Nephron (organoid): ENCODE measurements at regions not wholly inside any gene's neighbourhood (a gene's known extent, or its start where the extent isn't known, plus 50 kb on each side); places are given as distances from the start of the nearest gene placed in this dataset.

Experiments
- H3K27ac Mint-ChIP-seq, 3 experiments: 2 replicates each; pipeline ENCODE4 v1.8.0; 2020; ENCODE audit warnings: mixed read lengths in 3 of 3, mild to moderate bottlenecking in 2 of 3, moderate library complexity in 1 of 3
- H3K27me3 Mint-ChIP-seq: 2 replicates; pipeline ENCODE4 v1.8.0; 2021; ENCODE audit warnings: low read depth, mild to moderate bottlenecking, moderate library complexity, mixed read lengths
- H3K36me3 Mint-ChIP-seq: 2 replicates; pipeline ENCODE4 v1.8.0; 2020; ENCODE audit warnings: low read depth, mixed read lengths
- H3K4me1 Mint-ChIP-seq: 2 replicates; pipeline ENCODE4 v1.8.0; 2020; ENCODE audit warnings: mixed read lengths
- H3K4me3 Mint-ChIP-seq, 3 experiments: 2 replicates each; pipeline ENCODE4 v1.8.0; 2020; ENCODE audit warnings: mild to moderate bottlenecking in 3 of 3, mixed read lengths in 3 of 3, moderate library complexity in 2 of 3
- H3K9me3 Mint-ChIP-seq: 2 replicates; pipeline ENCODE4 v1.8.0; 2020; ENCODE audit warnings: mixed read lengths
- CTCF ChIP-seq, 3 experiments: fragments of 200-600 bp; sonication (generic); IDR thresholded peaks; one replicate each; pipeline ENCODE4 v1.5.0; 2021; ENCODE audit warnings: antibody characterized with exemption in 3 of 3; ENCODE audit not compliant: unreplicated experiment in 3 of 3

- H3K36me3 Mint-ChIP-seq = no peaks in the 10 kb centered on the region
Observed at GRCh38 chr1:172826096-172826741, 167.3 kb downstream of the FASLG start.

GRCh38 chr1:172827301-172827700 is 168.4 kb downstream of the FASLG start:
- H3K4me3 Mint-ChIP-seq = no peak overlapping the region
- peaks cover 4% of the 10 kb centered on the region for H3K4me1 Mint-ChIP-seq
- no peaks in the 10 kb centered on the region for H3K9me3 Mint-ChIP-seq
- no peak overlapping the region for H3K27ac Mint-ChIP-seq
- no peak for TF ChIP-seq CTCF (IDR thresholded peaks at IDR 0.05; ENCODE audit: unreplicated experiment in 3 of 3)
- H3K27me3 Mint-ChIP-seq = no peaks in the 10 kb centered on the region
- H3K36me3 Mint-ChIP-seq = no peaks in the 10 kb centered on the region

More at GRCh38 chr1:172826096-172826741, 167.3 kb downstream of the FASLG start:
- H3K27me3 Mint-ChIP-seq = no peaks in the 10 kb centered on the region
- H3K27ac Mint-ChIP-seq = no peak overlapping the region
- peak; percentile 50 to 72 (median 61) for TF ChIP-seq CTCF (IDR thresholded peaks at IDR 0.05; ENCODE audit: unreplicated experiment in 3 of 3)
- no peak overlapping the region for H3K4me3 Mint-ChIP-seq
- no peaks in the 10 kb centered on the region for H3K9me3 Mint-ChIP-seq
- H3K4me1 Mint-ChIP-seq = peaks cover 9% of the 10 kb centered on the region

- Mint-ChIP-seq H3K9me3 (no peaks in the 10 kb centered on the region), H3K4me1 (peaks cover 4% of the 10 kb centered on the region), H3K27ac (no peak overlapping the region), H3K27me3 (no peaks in the 10 kb centered on the region), H3K36me3 (no peaks in the 10 kb centered on the region), H3K4me3 (no peak overlapping the region)
- TF ChIP-seq CTCF (IDR thresholded peaks at IDR 0.05; ENCODE audit: unreplicated experiment in 3 of 3) = no peak
Observed at GRCh38 chr1:172827841-172828240, 168.9 kb downstream of the FASLG start.

GRCh38 chr1:172832006-172832725 is 173.3 kb downstream of the FASLG start:
- no peak overlapping the region for H3K27ac Mint-ChIP-seq
- no peaks in the 10 kb centered on the region for H3K9me3 Mint-ChIP-seq
- peaks cover 3% of the 10 kb centered on the region for H3K27me3 Mint-ChIP-seq
- H3K36me3 Mint-ChIP-seq = no peaks in the 10 kb centered on the region
- no peak for TF ChIP-seq CTCF (IDR thresholded peaks at IDR 0.05; ENCODE audit: unreplicated experiment in 3 of 3)
- no peak overlapping the region for H3K4me3 Mint-ChIP-seq
- no peaks in the 10 kb centered on the region for H3K4me1 Mint-ChIP-seq

- no peak overlapping the region for H3K27ac Mint-ChIP-seq
- no peak for TF ChIP-seq CTCF (IDR thresholded peaks at IDR 0.05; ENCODE audit: unreplicated experiment in 3 of 3)
- H3K4me1 Mint-ChIP-seq = no peaks in the 10 kb centered on the region
- H3K9me3 Mint-ChIP-seq = no peaks in the 10 kb centered on the region
- H3K36me3 Mint-ChIP-seq = no peaks in the 10 kb centered on the region
- peaks cover 4% of the 10 kb centered on the region for H3K27me3 Mint-ChIP-seq
- no peak overlapping the region for H3K4me3 Mint-ChIP-seq
Observed at GRCh38 chr1:172833954-172834353, 175.1 kb downstream of the FASLG start.

- H3K4me1 Mint-ChIP-seq = no peaks in the 10 kb centered on the region
- H3K27me3 Mint-ChIP-seq = peaks cover 4% of the 10 kb centered on the region
- no peak for TF ChIP-seq CTCF (IDR thresholded peaks at IDR 0.05; ENCODE audit: unreplicated experiment in 3 of 3)
- no peaks in the 10 kb centered on the region for H3K9me3 Mint-ChIP-seq
- no peak overlapping the region for H3K27ac Mint-ChIP-seq
- no peak overlapping the region for H3K4me3 Mint-ChIP-seq
- H3K36me3 Mint-ChIP-seq = no peaks in the 10 kb centered on the region
Observed at GRCh38 chr1:172834609-172835008, 175.7 kb downstream of the FASLG start.
